GM12872 (cell line): ENCODE measurements at regions not wholly inside any gene's neighbourhood (a gene's known extent, or its start where the extent isn't known, plus 50 kb on each side); places are given as distances from the start of the nearest gene placed in this dataset.

ENCODE experiments used
- CTCF ChIP-seq: IDR thresholded peaks from 3 replicates; pipeline ENCODE4 v1.5.1; 2011; ENCODE audit warnings: low read depth, mild to moderate bottlenecking, low read length, moderate library complexity; ENCODE audit not compliant: insufficient read depth

- TF ChIP-seq CTCF: no peak
These were observed 105.7 kb upstream of the MCTP2 start for GRCh38 chr15:94125698-94126097.

- TF ChIP-seq CTCF: no peak
These were observed 106.2 kb upstream of the MCTP2 start for GRCh38 chr15:94125156-94125555.

- no peak for TF ChIP-seq CTCF
These were observed 108.8 kb upstream of the MCTP2 start for GRCh38 chr15:94122516-94122915.

GRCh38 chr15:94119923-94120775 lies 111.2 kb upstream of the MCTP2 start:
- peak; percentile 91 for TF ChIP-seq CTCF

GRCh38 chr15:94119298-94119811 lies 112.0 kb upstream of the MCTP2 start:
- TF ChIP-seq CTCF: no peak

GRCh38 chr15:94110476-94111130 lies 120.8 kb upstream of the MCTP2 start:
- no peak for TF ChIP-seq CTCF

GRCh38 chr15:94107652-94108051 lies 123.7 kb upstream of the MCTP2 start:
- TF ChIP-seq CTCF: no peak
